ENCODE measurements at regions not wholly inside any gene's neighbourhood (a gene's known extent, or its start where the extent isn't known, plus 50 kb on each side); places are given as distances from the start of the nearest gene placed in this dataset.

DNA sequence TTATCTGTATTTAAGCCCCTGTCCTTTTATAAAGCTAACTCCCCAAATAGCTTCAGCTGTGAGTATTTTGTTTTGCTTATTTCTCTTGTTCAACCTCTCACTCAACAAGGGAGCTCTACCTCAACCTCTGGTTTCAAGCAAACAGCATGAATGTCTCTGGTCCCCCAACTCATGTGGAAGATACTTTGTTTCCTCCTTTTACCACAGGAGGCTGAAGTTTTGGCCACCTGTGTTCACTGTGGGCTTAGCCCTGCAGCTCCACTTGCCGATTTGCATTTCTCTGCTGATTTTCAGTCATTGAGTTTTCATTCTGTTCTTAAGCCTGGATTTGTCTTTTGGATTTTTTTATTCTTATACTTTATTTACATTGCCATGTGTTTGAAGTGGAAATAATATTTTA lies 613.1 kb downstream of the USP25 start:
- Histone ChIP-seq H3K4me3 (ENCODE audit: low read length in 2 of 2) (no peak overlapping the region), H3K27me3 (ENCODE audit: control insufficient read depth in 1 of 2, insufficient read depth in 2 of 2, low read length in 1 of 2) (no peaks in the 10 kb centered on the region), H3K4me1 (ENCODE audit: control insufficient read depth in 1 of 2, insufficient read depth in 2 of 2, low read length in 2 of 2) (no peaks in the 10 kb centered on the region), H3K36me3 (ENCODE audit: control insufficient read depth in 1 of 2, insufficient read depth in 2 of 2, low read length in 1 of 2) (no peaks in the 10 kb centered on the region), H3K27ac (ENCODE audit: low read depth in 1 of 2, low read length in 2 of 2) (no peak overlapping the region), H3K9me3 (ENCODE audit: control insufficient read depth, low read length) (no peaks in the 10 kb centered on the region)
- DNase-seq (no peak), ATAC-seq (ENCODE audit: low FRiP score) (no peak)
- WGBS, 2 donors: 94 to 96% methylated on average over 1 of the region's 1 CpG
- intact Hi-C loops (cut with DNase I): no loop called here

- H3K9me3 ChIP-seq (ENCODE audit: control insufficient read depth, low read length): no peaks in the 10 kb centered on the region
- H3K27me3 ChIP-seq (ENCODE audit: control insufficient read depth in 1 of 2, insufficient read depth in 2 of 2, low read length in 1 of 2): no peaks in the 10 kb centered on the region
- no peaks in the 10 kb centered on the region for H3K4me1 ChIP-seq (ENCODE audit: control insufficient read depth in 1 of 2, insufficient read depth in 2 of 2, low read length in 2 of 2)
- intact Hi-C loops (cut with DNase I): no loop called here
- DNase-seq: no peak
- WGBS, 2 donors: 92% methylated on average over 3 of the region's 3 CpGs
- ATAC-seq (ENCODE audit: low FRiP score): no peak
- H3K27ac ChIP-seq (ENCODE audit: low read depth in 1 of 2, low read length in 2 of 2): no peak overlapping the region
- no peak overlapping the region for H3K4me3 ChIP-seq (ENCODE audit: low read length in 2 of 2)
- H3K36me3 ChIP-seq (ENCODE audit: control insufficient read depth in 1 of 2, insufficient read depth in 2 of 2, low read length in 1 of 2): no peaks in the 10 kb centered on the region
Measured at GRCh38 chr21:16343776-16344175, 614.0 kb downstream of the USP25 start.

GRCh38 chr21:16345757-16346156 lies 616.0 kb downstream of the USP25 start:
- intact Hi-C loops (cut with DNase I): no loop called here
- 95% methylated on average over 1 of the region's 1 CpG for WGBS, 2 donors
- DNase-seq (no peak), ATAC-seq (ENCODE audit: low FRiP score) (no peak)
- no peaks in the 10 kb centered on the region for H3K27me3 ChIP-seq (ENCODE audit: control insufficient read depth in 1 of 2, insufficient read depth in 2 of 2, low read length in 1 of 2)
- H3K4me3 ChIP-seq (ENCODE audit: low read length in 2 of 2): no peak overlapping the region
- no peaks in the 10 kb centered on the region for H3K9me3 ChIP-seq (ENCODE audit: control insufficient read depth, low read length)
- no peaks in the 10 kb centered on the region for H3K4me1 ChIP-seq (ENCODE audit: control insufficient read depth in 1 of 2, insufficient read depth in 2 of 2, low read length in 2 of 2)
- no peak overlapping the region for H3K27ac ChIP-seq (ENCODE audit: low read depth in 1 of 2, low read length in 2 of 2)
- no peaks in the 10 kb centered on the region for H3K36me3 ChIP-seq (ENCODE audit: control insufficient read depth in 1 of 2, insufficient read depth in 2 of 2, low read length in 1 of 2)

DNA sequence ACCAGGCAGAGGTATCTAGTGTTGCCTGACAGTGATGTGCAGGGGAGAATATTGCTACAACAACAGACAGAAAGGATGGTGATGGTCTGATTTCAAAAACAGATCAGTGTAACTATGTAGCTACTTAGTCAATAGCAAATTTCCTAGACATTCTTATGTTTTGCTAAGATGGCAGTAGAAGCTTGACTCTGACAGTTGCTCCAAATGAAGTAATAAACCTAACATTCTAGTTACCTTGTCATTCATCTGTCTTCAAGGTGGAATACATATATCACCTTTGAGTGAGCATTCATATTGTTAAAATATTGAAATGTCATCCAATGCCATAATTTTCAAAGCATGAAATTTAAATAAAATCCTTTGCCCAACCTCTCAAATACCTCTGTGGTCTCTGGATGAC lies 617.4 kb downstream of the USP25 start:
- Histone ChIP-seq H3K4me1 (ENCODE audit: control insufficient read depth in 1 of 2, insufficient read depth in 2 of 2, low read length in 2 of 2) (no peaks in the 10 kb centered on the region), H3K27ac (ENCODE audit: low read depth in 1 of 2, low read length in 2 of 2) (no peak overlapping the region), H3K27me3 (ENCODE audit: control insufficient read depth in 1 of 2, insufficient read depth in 2 of 2, low read length in 1 of 2) (no peaks in the 10 kb centered on the region), H3K36me3 (ENCODE audit: control insufficient read depth in 1 of 2, insufficient read depth in 2 of 2, low read length in 1 of 2) (no peaks in the 10 kb centered on the region), H3K4me3 (ENCODE audit: low read length in 2 of 2) (no peak overlapping the region), H3K9me3 (ENCODE audit: control insufficient read depth, low read length) (no peaks in the 10 kb centered on the region)
- ATAC-seq (ENCODE audit: low FRiP score): no peak
- intact Hi-C loops (cut with DNase I): no loop called here
- no peak for DNase-seq

GRCh38 chr21:16353764-16354163 lies 624.0 kb downstream of the USP25 start:
- H3K27me3 ChIP-seq (ENCODE audit: control insufficient read depth in 1 of 2, insufficient read depth in 2 of 2, low read length in 1 of 2): no peaks in the 10 kb centered on the region
- no peak overlapping the region for H3K27ac ChIP-seq (ENCODE audit: low read depth in 1 of 2, low read length in 2 of 2)
- H3K36me3 ChIP-seq (ENCODE audit: control insufficient read depth in 1 of 2, insufficient read depth in 2 of 2, low read length in 1 of 2): no peaks in the 10 kb centered on the region
- no peaks in the 10 kb centered on the region for H3K9me3 ChIP-seq (ENCODE audit: control insufficient read depth, low read length)
- DNase-seq (no peak), ATAC-seq (ENCODE audit: low FRiP score) (no peak)
- intact Hi-C loops (cut with DNase I): no loop called here
- 84 to 87% methylated on average over 6 of the region's 6 CpGs for WGBS, 2 donors
- no peaks in the 10 kb centered on the region for H3K4me1 ChIP-seq (ENCODE audit: control insufficient read depth in 1 of 2, insufficient read depth in 2 of 2, low read length in 2 of 2)
- H3K4me3 ChIP-seq (ENCODE audit: low read length in 2 of 2): no peak overlapping the region

- Histone ChIP-seq H3K9me3 (ENCODE audit: control insufficient read depth, low read length) (no peaks in the 10 kb centered on the region), H3K4me3 (ENCODE audit: low read length in 2 of 2) (no peak overlapping the region), H3K4me1 (ENCODE audit: control insufficient read depth in 1 of 2, insufficient read depth in 2 of 2, low read length in 2 of 2) (no peaks in the 10 kb centered on the region), H3K36me3 (ENCODE audit: control insufficient read depth in 1 of 2, insufficient read depth in 2 of 2, low read length in 1 of 2) (no peaks in the 10 kb centered on the region), H3K27me3 (ENCODE audit: control insufficient read depth in 1 of 2, insufficient read depth in 2 of 2, low read length in 1 of 2) (no peaks in the 10 kb centered on the region), H3K27ac (ENCODE audit: low read depth in 1 of 2, low read length in 2 of 2) (no peak overlapping the region)
- intact Hi-C loops (cut with DNase I): no loop called here
- no peak for DNase-seq
- ATAC-seq (ENCODE audit: low FRiP score): no peak
Measured at GRCh38 chr21:16357994-16358393, 628.2 kb downstream of the USP25 start.

DNA sequence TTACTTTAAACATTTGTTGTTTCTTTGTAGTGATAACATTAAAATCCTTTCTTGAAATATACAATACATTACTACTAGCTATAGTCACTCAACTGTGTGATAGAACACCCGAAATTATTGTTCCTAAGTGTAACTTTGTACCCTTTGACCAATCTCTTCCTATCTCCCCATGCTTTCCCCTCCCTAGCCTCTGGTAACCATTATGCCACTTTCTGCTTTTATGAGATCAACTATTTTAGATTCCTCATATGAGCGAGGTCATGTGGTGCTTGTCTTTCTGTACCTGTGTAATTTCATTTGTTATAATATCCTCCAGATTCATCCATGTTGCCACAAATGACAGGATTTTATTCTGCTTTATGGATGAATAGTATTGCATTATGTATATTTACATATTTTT lies 629.0 kb downstream of the USP25 start:
- intact Hi-C loops (cut with DNase I): no loop called here
- H3K36me3 ChIP-seq (ENCODE audit: control insufficient read depth in 1 of 2, insufficient read depth in 2 of 2, low read length in 1 of 2): no peaks in the 10 kb centered on the region
- ATAC-seq (ENCODE audit: low FRiP score) (no peak), DNase-seq (no peak)
- no peak overlapping the region for H3K4me3 ChIP-seq (ENCODE audit: low read length in 2 of 2)
- H3K27me3 ChIP-seq (ENCODE audit: control insufficient read depth in 1 of 2, insufficient read depth in 2 of 2, low read length in 1 of 2): no peaks in the 10 kb centered on the region
- no peak overlapping the region for H3K27ac ChIP-seq (ENCODE audit: low read depth in 1 of 2, low read length in 2 of 2)
- WGBS, 2 donors: 90 to 93% methylated on average over 2 of the region's 2 CpGs
- H3K9me3 ChIP-seq (ENCODE audit: control insufficient read depth, low read length): no peaks in the 10 kb centered on the region
- H3K4me1 ChIP-seq (ENCODE audit: control insufficient read depth in 1 of 2, insufficient read depth in 2 of 2, low read length in 2 of 2): no peaks in the 10 kb centered on the region

- ATAC-seq (ENCODE audit: low FRiP score) (no peak), DNase-seq (no peak)
- Histone ChIP-seq H3K27me3 (ENCODE audit: control insufficient read depth in 1 of 2, insufficient read depth in 2 of 2, low read length in 1 of 2) (no peaks in the 10 kb centered on the region), H3K36me3 (ENCODE audit: control insufficient read depth in 1 of 2, insufficient read depth in 2 of 2, low read length in 1 of 2) (no peaks in the 10 kb centered on the region), H3K4me1 (ENCODE audit: control insufficient read depth in 1 of 2, insufficient read depth in 2 of 2, low read length in 2 of 2) (no peaks in the 10 kb centered on the region), H3K9me3 (ENCODE audit: control insufficient read depth, low read length) (no peaks in the 10 kb centered on the region), H3K4me3 (ENCODE audit: low read length in 2 of 2) (no peak overlapping the region), H3K27ac (ENCODE audit: low read depth in 1 of 2, low read length in 2 of 2) (no peak overlapping the region)
- WGBS, 2 donors: 94 to 95% methylated on average over 2 of the region's 2 CpGs
- intact Hi-C loops (cut with DNase I): no loop called here
Measured at GRCh38 chr21:16363100-16363499, 633.3 kb downstream of the USP25 start.

- no peaks in the 10 kb centered on the region for H3K36me3 ChIP-seq (ENCODE audit: control insufficient read depth in 1 of 2, insufficient read depth in 2 of 2, low read length in 1 of 2)
- 14 to 25% methylated on average over 3 of the region's 3 CpGs for WGBS, 2 donors
- ATAC-seq (ENCODE audit: low FRiP score) (no peak), DNase-seq (no peak)
- H3K4me3 ChIP-seq (ENCODE audit: low read length in 2 of 2): no peak overlapping the region
- no peak overlapping the region for H3K27ac ChIP-seq (ENCODE audit: low read depth in 1 of 2, low read length in 2 of 2)
- H3K4me1 ChIP-seq (ENCODE audit: control insufficient read depth in 1 of 2, insufficient read depth in 2 of 2, low read length in 2 of 2): no peaks in the 10 kb centered on the region
- H3K27me3 ChIP-seq (ENCODE audit: control insufficient read depth in 1 of 2, insufficient read depth in 2 of 2, low read length in 1 of 2): no peaks in the 10 kb centered on the region
- no peaks in the 10 kb centered on the region for H3K9me3 ChIP-seq (ENCODE audit: control insufficient read depth, low read length)
- intact Hi-C loops (cut with DNase I): no loop called here
Measured at GRCh38 chr21:16363518-16363917, 633.7 kb downstream of the USP25 start.

DNA sequence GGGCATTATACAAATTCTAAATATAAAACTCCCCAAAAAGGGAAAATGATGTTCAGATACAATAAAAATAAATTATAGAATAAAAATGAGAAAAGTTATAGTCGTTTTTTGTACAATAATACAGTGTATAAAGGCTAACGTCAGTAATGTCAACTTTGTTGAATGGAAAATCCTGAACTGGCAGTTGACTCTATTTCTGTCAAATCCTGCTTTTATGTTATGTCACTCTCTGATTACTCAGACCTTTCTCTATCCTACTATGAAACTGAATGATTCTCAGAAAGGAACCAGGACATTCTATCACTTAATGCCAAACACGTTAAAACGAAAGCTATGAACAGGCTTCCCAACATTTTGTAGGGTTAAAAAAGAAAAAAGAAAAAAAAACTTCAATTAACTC lies 636.4 kb downstream of the USP25 start:
- 52% methylated on average over 4 of the region's 4 CpGs for whole genome bisulfite sequencing, 2 donors

More for the DNA sequence above, 636.4 kb downstream of the USP25 start:
- Histone ChIP-seq H3K27ac (ENCODE audit: low read depth in 1 of 2, low read length in 2 of 2) (no peak overlapping the region), H3K27me3 (ENCODE audit: control insufficient read depth in 1 of 2, insufficient read depth in 2 of 2, low read length in 1 of 2) (no peaks in the 10 kb centered on the region), H3K9me3 (ENCODE audit: control insufficient read depth, low read length) (no peaks in the 10 kb centered on the region), H3K4me1 (ENCODE audit: control insufficient read depth in 1 of 2, insufficient read depth in 2 of 2, low read length in 2 of 2) (no peaks in the 10 kb centered on the region), H3K4me3 (ENCODE audit: low read length in 2 of 2) (no peak overlapping the region), H3K36me3 (ENCODE audit: control insufficient read depth in 1 of 2, insufficient read depth in 2 of 2, low read length in 1 of 2) (no peaks in the 10 kb centered on the region)
- DNase-seq: no peak
- intact Hi-C loops (cut with DNase I): no loop called here
- no peak for ATAC-seq (ENCODE audit: low FRiP score)

Measured in aorta (tissue), 5 donors.